ENCODE measurements at regions not wholly inside any gene's neighbourhood (a gene's known extent, or its start where the extent isn't known, plus 50 kb on each side); places are given as distances from the start of the nearest gene placed in this dataset.
"Not testable (repeated sequence)": the region's sequence is repeated elsewhere in the genome, so short reads cannot be mapped to it uniquely, and the experiment has no call there.

GRCh38 chr1:61028136-61028535 lies 54.2 kb upstream of the NFIA start:
- in situ Hi-C loops (cut with HindIII; ENCODE audit: low sequenced_read_pairs) = no loop called here
- DNase-seq (ENCODE audit: low read depth) = no peak
- TF ChIP-seq CTCF (IDR thresholded peaks at IDR 0.05; ENCODE audit: low read depth, low read length, missing control alignments) = no peak
- no peak overlapping the region for H3K4me3 ChIP-seq (ENCODE audit: low read depth, low read length)

GRCh38 chr1:61018068-61018467 lies 64.3 kb upstream of the NFIA start:
- DNase-seq (ENCODE audit: low read depth); H3K4me3 ChIP-seq (ENCODE audit: low read depth, low read length): not testable (repeated sequence)

GRCh38 chr1:61017651-61018050 lies 64.7 kb upstream of the NFIA start:
- no peak for TF ChIP-seq CTCF (IDR thresholded peaks at IDR 0.05; ENCODE audit: low read depth, low read length, missing control alignments)
- no peak overlapping the region for H3K4me3 ChIP-seq (ENCODE audit: low read depth, low read length)
- in situ Hi-C loops (cut with HindIII; ENCODE audit: low sequenced_read_pairs) = no loop called here
- DNase-seq (ENCODE audit: low read depth) = no peak

More at GRCh38 chr1:61018068-61018467, 64.3 kb upstream of the NFIA start:
- in situ Hi-C loops (cut with HindIII; ENCODE audit: low sequenced_read_pairs) = not testable (repeated sequence)

DNA sequence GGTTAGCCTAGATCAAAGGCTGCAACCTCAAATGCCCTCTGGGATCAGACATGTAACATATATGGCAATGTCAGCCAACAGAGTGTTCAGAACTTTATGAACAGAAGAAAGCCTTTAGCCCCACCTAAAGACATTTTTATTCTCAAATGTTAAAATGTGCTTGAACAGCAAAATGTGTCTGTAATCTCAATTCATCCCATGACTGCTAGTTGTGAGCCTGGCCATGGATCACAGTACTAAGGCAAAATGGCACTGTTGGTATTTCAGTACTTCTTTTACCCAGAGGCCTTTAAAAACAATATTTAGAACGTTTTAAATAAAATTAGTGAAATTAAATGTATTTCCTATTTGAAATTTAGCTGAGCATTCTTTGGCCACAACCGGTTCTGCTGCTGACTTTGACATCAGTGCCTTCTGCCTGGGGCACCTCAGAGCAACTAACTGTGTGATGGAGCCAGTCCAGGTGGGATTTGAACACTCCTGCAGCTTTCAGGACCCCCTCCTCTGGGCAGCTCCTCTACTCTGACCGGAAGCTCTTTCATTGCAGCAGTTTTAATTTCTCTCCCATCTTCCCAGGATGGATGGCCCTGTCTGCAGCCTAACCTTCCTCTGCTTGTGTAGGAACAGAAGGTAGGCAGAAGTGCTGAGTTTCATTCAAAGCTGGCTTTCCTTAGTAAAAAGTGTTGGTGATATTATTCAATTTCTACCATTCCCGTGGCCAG lies 68.3 kb upstream of the NFIA start:
- H3K4me3 ChIP-seq (ENCODE audit: low read depth, low read length) = no peak overlapping the region
- in situ Hi-C loops (cut with HindIII; ENCODE audit: low sequenced_read_pairs) = no loop called here
- DNase-seq (ENCODE audit: low read depth) = no peak
- no peak for TF ChIP-seq CTCF (IDR thresholded peaks at IDR 0.05; ENCODE audit: low read depth, low read length, missing control alignments)

GRCh38 chr1:61013189-61013945 lies 69.0 kb upstream of the NFIA start:
- no peak overlapping the region for H3K4me3 ChIP-seq (ENCODE audit: low read depth, low read length)
- no peak for TF ChIP-seq CTCF (IDR thresholded peaks at IDR 0.05; ENCODE audit: low read depth, low read length, missing control alignments)
- in situ Hi-C loops (cut with HindIII; ENCODE audit: low sequenced_read_pairs) = no loop called here
- no peak for DNase-seq (ENCODE audit: low read depth)

DNA sequence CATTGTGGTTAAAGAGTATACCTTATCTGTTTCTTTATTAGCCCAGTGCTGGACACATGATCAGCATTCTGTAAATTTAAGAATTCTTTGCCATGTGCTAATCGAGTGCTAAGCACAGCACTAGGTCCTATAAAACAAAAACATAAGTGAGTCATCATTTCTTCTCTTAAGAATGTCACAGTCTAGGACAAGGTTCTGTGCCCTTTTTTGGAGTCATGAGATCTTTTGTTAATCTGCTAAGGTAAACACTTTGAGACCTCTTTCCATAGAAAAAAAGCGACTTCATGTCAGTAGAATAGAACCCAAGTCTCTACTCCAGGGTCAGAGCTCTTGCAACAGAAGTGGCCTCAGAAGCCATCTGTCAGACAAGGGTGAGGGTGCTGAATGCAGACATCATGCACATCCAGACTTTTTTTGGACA lies 70.0 kb upstream of the NFIA start:
- DNase-seq (ENCODE audit: low read depth) = no peak
- in situ Hi-C loops (cut with HindIII; ENCODE audit: low sequenced_read_pairs) = no loop called here
- no peak for TF ChIP-seq CTCF (IDR thresholded peaks at IDR 0.05; ENCODE audit: low read depth, low read length, missing control alignments)
- H3K4me3 ChIP-seq (ENCODE audit: low read depth, low read length) = no peak overlapping the region
